ENCODE measurements at regions not wholly inside any gene's neighbourhood (a gene's known extent, or its start where the extent isn't known, plus 50 kb on each side); places are given as distances from the start of the nearest gene placed in this dataset.

DNA sequence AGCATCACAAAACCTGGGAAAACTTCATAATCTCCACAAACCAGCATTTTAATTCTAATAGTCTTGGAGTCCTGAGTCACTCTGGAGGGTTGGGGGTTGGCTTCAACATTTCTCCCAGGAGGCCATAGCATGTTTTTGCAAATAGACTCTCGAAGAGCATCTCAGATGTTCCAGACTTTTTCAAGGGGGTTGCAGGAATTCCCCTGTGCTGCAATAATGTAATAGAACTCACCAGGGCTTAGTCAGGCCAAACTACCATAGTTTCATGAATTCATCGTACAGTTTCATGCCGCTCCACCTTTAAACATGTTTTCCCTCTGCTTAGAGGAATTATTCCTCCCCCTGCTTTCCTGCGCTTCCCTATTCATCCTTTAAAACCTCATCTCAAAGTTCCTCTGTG is 499.5 kb upstream of the KLF4 start:
- Histone ChIP-seq H3K27ac (peak overlapping the region in 1 of 2 donors; percentile 18), H3K27me3 (no peaks in the 10 kb centered on the region), H3K9me3 (no peaks in the 10 kb centered on the region), H3K4me3 (no peak overlapping the region), H3K36me3 (no peaks in the 10 kb centered on the region), H3K4me1 (no peaks in the 10 kb centered on the region)
- TF ChIP-seq, protein P1, sequence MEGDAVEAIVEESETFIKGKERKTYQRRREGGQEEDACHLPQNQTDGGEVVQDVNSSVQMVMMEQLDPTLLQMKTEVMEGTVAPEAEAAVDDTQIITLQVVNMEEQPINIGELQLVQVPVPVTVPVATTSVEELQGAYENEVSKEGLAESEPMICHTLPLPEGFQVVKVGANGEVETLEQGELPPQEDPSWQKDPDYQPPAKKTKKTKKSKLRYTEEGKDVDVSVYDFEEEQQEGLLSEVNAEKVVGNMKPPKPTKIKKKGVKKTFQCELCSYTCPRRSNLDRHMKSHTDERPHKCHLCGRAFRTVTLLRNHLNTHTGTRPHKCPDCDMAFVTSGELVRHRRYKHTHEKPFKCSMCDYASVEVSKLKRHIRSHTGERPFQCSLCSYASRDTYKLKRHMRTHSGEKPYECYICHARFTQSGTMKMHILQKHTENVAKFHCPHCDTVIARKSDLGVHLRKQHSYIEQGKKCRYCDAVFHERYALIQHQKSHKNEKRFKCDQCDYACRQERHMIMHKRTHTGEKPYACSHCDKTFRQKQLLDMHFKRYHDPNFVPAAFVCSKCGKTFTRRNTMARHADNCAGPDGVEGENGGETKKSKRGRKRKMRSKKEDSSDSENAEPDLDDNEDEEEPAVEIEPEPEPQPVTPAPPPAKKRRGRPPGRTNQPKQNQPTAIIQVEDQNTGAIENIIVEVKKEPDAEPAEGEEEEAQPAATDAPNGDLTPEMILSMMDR (IDR thresholded peaks at IDR 0.05): no peak
- no peak for DNase-seq (ENCODE audit: low spot score)

GRCh38 chr9:107984956-107985355 is 495.4 kb upstream of the KLF4 start:
- Histone ChIP-seq H3K27me3 (no peaks in the 10 kb centered on the region), H3K4me3 (no peak overlapping the region), H3K36me3 (no peaks in the 10 kb centered on the region), H3K9me3 (no peaks in the 10 kb centered on the region), H3K4me1 (peaks cover 0 to 8% of the 10 kb centered on the region in 2 donors), H3K27ac (no peak overlapping the region)
- TF ChIP-seq, protein P1 (IDR thresholded peaks at IDR 0.05): no peak
- DNase-seq (ENCODE audit: low spot score): no peak

GRCh38 chr9:107983762-107984161 is 494.2 kb upstream of the KLF4 start:
- H3K9me3 ChIP-seq: no peaks in the 10 kb centered on the region
- H3K4me1 ChIP-seq: peaks cover 0 to 8% of the 10 kb centered on the region in 2 donors
- TF ChIP-seq, protein P1 (IDR thresholded peaks at IDR 0.05): no peak
- DNase-seq (ENCODE audit: low spot score): no peak
- H3K36me3 ChIP-seq: no peaks in the 10 kb centered on the region
- H3K27me3 ChIP-seq: no peaks in the 10 kb centered on the region
- no peak overlapping the region for H3K27ac ChIP-seq
- H3K4me3 ChIP-seq: no peak overlapping the region

GRCh38 chr9:107983181-107983603 is 493.6 kb upstream of the KLF4 start:
- TF ChIP-seq, protein P1 (IDR thresholded peaks at IDR 0.05): no peak
- H3K36me3 ChIP-seq: no peaks in the 10 kb centered on the region
- H3K4me1 ChIP-seq: peaks cover 0 to 8% of the 10 kb centered on the region in 2 donors
- H3K4me3 ChIP-seq: no peak overlapping the region
- H3K27ac ChIP-seq: peak overlapping the region in 1 of 2 donors; percentile 29
- H3K9me3 ChIP-seq: no peaks in the 10 kb centered on the region
- DNase-seq (ENCODE audit: low spot score): no peak
- no peaks in the 10 kb centered on the region for H3K27me3 ChIP-seq

GRCh38 chr9:107982745-107983144 is 493.2 kb upstream of the KLF4 start:
- peaks cover 0 to 8% of the 10 kb centered on the region in 2 donors for H3K4me1 ChIP-seq
- H3K27ac ChIP-seq: peak overlapping the region in 1 of 2 donors; percentile 29
- H3K4me3 ChIP-seq: no peak overlapping the region
- no peaks in the 10 kb centered on the region for H3K27me3 ChIP-seq
- H3K9me3 ChIP-seq: no peaks in the 10 kb centered on the region
- TF ChIP-seq, protein P1 (IDR thresholded peaks at IDR 0.05): no peak
- no peak for DNase-seq (ENCODE audit: low spot score)
- no peaks in the 10 kb centered on the region for H3K36me3 ChIP-seq

- H3K27ac ChIP-seq: no peak overlapping the region
- H3K4me3 ChIP-seq: no peak overlapping the region
- no peaks in the 10 kb centered on the region for H3K27me3 ChIP-seq
- no peak for DNase-seq (ENCODE audit: low spot score)
- H3K9me3 ChIP-seq: no peaks in the 10 kb centered on the region
- TF ChIP-seq, protein P1 (IDR thresholded peaks at IDR 0.05): no peak
- H3K4me1 ChIP-seq: peaks cover 0 to 8% of the 10 kb centered on the region in 2 donors
- H3K36me3 ChIP-seq: no peaks in the 10 kb centered on the region
Observed at GRCh38 chr9:107982001-107982400, 492.4 kb upstream of the KLF4 start.
